Skeletal muscle tissue (tissue), 3 donors: ENCODE measurements at regions not wholly inside any gene's neighbourhood (a gene's known extent, or its start where the extent isn't known, plus 50 kb on each side); places are given as distances from the start of the nearest gene placed in this dataset.

Source experiments
- H3K27ac ChIP-seq: one replicate; pipeline ENCODE4 v1.7.0; 2013; ENCODE audit warnings: mild to moderate bottlenecking, low read depth, low read length, inconsistent platforms
- H3K27me3 ChIP-seq, 3 donors: one replicate each; pipeline ENCODE4 v1.7.0; 2013; ENCODE audit warnings: low read length in 3 of 3; ENCODE audit not compliant: control insufficient read depth in 3 of 3, insufficient read depth in 3 of 3
- H3K36me3 ChIP-seq, 3 donors: one replicate each; pipeline ENCODE4 v1.7.0; 2013; ENCODE audit warnings: low read length in 3 of 3; ENCODE audit not compliant: control insufficient read depth in 3 of 3, insufficient read depth in 3 of 3
- H3K4me1 ChIP-seq, 3 donors: one replicate each; pipeline ENCODE4 v1.7.0; 2013; ENCODE audit warnings: low read length in 3 of 3, mild to moderate bottlenecking in 3 of 3; ENCODE audit not compliant: control insufficient read depth in 3 of 3, insufficient read depth in 3 of 3
- H3K4me3 ChIP-seq, 3 donors: one replicate each; pipeline ENCODE4 v1.7.0; 2013; ENCODE audit warnings: low read length in 3 of 3
- H3K9ac ChIP-seq, 3 donors: one replicate each; pipeline ENCODE4 v1.7.0; 2013; ENCODE audit warnings: low read length in 3 of 3, mild to moderate bottlenecking in 3 of 3, moderate library complexity in 2 of 3, low read depth in 1 of 3
- H3K9me3 ChIP-seq, 3 donors: one replicate each; pipeline ENCODE4 v1.7.0; 2013; ENCODE audit warnings: low read length in 3 of 3; ENCODE audit not compliant: control insufficient read depth in 3 of 3
- donor health status: Osteomylitis.

DNA sequence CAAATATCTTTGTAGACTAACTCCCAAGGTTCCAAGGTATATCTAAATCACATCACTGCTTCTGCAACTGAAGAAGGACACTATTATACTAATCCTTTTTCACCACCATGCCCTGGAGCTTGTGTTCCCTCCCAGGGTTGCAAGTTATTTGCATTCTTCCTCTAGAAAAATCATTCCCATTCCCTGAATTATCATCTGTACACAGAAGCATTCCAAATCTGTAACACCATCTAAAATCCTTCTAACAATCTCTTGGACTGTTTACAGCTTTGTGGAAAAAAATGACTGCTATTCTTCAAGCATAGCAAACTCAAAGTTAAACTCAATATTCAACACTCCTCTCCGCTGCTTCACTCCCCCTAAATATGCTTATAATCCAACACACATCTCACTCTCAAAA, 1570.8 kb upstream of the ADGRL3 start:
- Histone ChIP-seq H3K4me3 (no peak overlapping the region), H3K9me3 (no peaks in the 10 kb centered on the region), H3K9ac (no peak overlapping the region), H3K36me3 (no peaks in the 10 kb centered on the region), H3K4me1 (no peaks in the 10 kb centered on the region), H3K27me3 (no peaks in the 10 kb centered on the region), H3K27ac (no peak overlapping the region)

DNA sequence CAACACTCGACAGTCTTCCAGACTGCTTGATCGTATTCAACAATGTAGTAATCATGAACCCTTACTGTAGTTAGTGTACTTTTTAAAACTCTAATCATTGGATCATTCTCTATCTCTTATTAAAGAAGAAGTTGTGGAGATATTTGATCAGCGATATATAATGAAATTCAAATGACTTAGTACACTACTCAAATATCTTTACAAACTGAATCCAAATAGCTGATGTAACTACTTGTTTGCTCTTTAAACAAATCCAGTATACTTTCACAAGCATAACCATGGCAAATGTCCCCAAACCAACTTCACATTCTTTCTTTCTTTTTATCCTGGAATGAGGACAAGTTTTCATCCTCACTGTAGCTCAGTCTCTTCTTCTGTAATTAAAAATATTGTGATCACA, 1569.9 kb upstream of the ADGRL3 start:
- no peaks in the 10 kb centered on the region for H3K9me3 ChIP-seq
- no peak overlapping the region for H3K27ac ChIP-seq
- no peak overlapping the region for H3K4me3 ChIP-seq
- no peaks in the 10 kb centered on the region for H3K36me3 ChIP-seq
- H3K4me1 ChIP-seq: no peaks in the 10 kb centered on the region
- H3K9ac ChIP-seq: no peak overlapping the region
- no peaks in the 10 kb centered on the region for H3K27me3 ChIP-seq

DNA sequence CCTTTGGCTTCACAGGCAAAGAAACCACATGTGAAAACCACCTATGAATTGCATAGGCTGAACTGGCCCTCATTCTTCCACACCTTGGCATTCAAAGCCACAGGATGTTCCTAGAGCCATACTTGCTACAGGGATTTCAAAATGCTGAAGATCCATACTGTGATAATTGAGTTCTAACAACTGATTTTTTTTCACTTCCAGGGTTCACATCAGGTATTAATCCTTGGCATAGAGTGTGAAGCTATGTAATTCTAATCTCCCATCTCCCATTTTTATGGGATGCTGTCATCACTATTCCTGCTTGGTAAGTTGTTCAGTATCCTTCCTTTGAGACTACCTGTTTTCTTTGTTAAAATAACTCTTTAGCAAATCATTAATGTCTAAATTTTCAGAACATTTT, 1569.2 kb upstream of the ADGRL3 start:
- no peak overlapping the region for H3K9ac ChIP-seq
- H3K4me1 ChIP-seq: no peaks in the 10 kb centered on the region
- H3K27me3 ChIP-seq: no peaks in the 10 kb centered on the region
- no peaks in the 10 kb centered on the region for H3K9me3 ChIP-seq
- no peak overlapping the region for H3K4me3 ChIP-seq
- H3K27ac ChIP-seq: no peak overlapping the region
- H3K36me3 ChIP-seq: no peaks in the 10 kb centered on the region

DNA sequence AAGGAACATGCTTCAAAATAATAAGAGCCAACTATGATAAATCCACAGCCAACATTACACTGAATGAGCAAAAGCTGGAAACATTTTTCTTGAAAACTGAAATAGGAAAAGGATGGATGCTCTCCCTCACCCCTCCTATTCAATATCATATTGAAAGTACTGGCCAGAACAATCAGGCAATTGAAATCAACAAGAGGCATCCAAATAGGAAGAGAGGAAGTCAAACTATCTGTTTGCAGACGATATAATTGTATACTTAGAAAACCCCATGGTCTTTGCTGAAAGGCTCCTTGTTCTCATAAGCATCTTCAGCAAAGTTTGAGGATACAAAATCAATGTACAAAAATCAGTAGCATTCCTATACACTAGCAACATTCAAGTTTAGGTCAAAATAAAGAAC, 1562.5 kb upstream of the ADGRL3 start:
- no peaks in the 10 kb centered on the region for H3K27me3 ChIP-seq

DNA sequence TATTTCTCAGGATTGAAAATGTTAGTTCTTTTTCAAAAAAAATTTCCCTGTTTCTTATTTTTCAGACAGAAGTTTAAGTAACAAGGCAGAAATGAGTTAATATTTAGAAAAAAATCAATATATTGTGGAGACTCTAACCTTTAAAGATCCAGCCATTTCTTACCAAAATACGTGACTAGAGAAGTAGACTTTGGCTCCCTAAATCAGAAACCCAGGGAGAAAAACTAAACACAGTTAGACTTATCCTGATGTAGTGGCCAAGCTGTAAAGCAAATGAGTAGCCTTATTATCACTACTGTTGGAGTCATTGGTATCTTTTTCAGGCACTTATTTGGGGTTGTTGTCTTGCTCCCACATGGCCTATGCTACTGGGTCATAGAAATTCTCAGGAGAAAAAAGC, 1556.4 kb upstream of the ADGRL3 start:
- H3K9me3 ChIP-seq: no peaks in the 10 kb centered on the region
- no peaks in the 10 kb centered on the region for H3K4me1 ChIP-seq
- H3K36me3 ChIP-seq: no peaks in the 10 kb centered on the region
- H3K9ac ChIP-seq: no peak overlapping the region
- no peaks in the 10 kb centered on the region for H3K27me3 ChIP-seq
- no peak overlapping the region for H3K4me3 ChIP-seq
- H3K27ac ChIP-seq: no peak overlapping the region

More for the DNA sequence above, 1562.5 kb upstream of the ADGRL3 start:
- Histone ChIP-seq H3K36me3 (no peaks in the 10 kb centered on the region), H3K4me1 (no peaks in the 10 kb centered on the region), H3K27ac (no peak overlapping the region), H3K4me3 (no peak overlapping the region), H3K9ac (no peak overlapping the region), H3K9me3 (no peaks in the 10 kb centered on the region)

DNA sequence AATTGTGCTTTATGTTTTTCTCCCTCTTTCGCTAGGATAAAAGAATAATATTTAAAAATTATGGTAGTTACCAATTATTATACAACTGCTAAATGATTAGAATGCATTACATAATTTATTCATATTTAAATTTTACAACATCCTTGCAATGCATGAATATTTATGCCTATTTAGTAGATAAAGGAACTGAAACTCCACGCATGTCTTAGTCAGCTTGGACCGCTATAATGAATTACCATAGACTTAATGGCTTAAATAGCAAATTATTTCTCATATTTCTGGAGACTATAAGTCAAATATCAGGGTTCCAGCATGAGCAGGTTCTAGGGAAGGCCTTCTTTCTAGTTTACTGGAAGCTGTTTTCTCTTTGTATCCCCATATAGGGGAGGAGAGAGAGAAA, 1555.4 kb upstream of the ADGRL3 start:
- no peaks in the 10 kb centered on the region for H3K36me3 ChIP-seq
- no peak overlapping the region for H3K4me3 ChIP-seq
- H3K9me3 ChIP-seq: no peaks in the 10 kb centered on the region
- no peaks in the 10 kb centered on the region for H3K27me3 ChIP-seq
- no peak overlapping the region for H3K9ac ChIP-seq
- no peaks in the 10 kb centered on the region for H3K4me1 ChIP-seq
- H3K27ac ChIP-seq: no peak overlapping the region

DNA sequence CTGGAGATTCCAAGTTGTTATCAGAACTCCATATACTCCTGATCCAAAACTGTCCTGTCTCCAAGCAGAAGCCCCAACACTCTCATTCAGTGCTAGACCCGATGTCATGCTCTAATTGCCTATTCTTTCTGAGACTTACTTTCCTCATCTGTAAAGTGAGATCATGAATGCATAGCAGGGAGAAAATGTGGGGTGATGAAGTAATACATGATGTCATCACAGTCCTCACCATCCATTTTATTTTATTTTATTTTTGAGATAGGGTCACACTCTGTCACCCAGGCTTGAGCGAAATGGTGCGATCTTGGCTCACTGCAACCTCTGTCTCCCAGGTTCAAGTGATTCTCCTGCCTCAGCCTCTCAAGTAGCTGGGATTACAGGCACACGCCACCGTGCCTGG, 1554.0 kb upstream of the ADGRL3 start:
- Histone ChIP-seq H3K4me3 (no peak overlapping the region), H3K9ac (no peak overlapping the region), H3K27ac (no peak overlapping the region), H3K27me3 (no peaks in the 10 kb centered on the region), H3K4me1 (no peaks in the 10 kb centered on the region), H3K9me3 (no peaks in the 10 kb centered on the region), H3K36me3 (no peaks in the 10 kb centered on the region)

DNA sequence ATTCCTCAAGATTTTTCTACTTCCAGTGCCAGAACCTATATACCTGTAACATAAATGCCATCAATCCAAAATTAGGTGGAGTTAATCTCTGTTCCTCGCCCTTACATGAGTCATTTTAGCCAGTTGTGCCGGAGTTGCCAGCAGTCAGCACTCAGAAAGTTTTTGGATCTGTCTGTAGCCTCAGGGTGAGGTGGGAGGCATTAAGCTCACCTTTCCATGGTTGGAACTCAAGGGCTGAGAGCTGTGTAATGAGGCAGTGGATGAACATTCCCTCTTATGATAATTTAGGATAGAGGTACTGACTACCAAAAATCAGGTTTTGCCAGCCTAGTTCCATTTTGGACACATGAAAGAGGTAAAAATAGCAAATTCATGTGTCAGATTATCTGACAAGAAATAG, 1553.1 kb upstream of the ADGRL3 start:
- Histone ChIP-seq H3K36me3 (no peaks in the 10 kb centered on the region), H3K27ac (no peak overlapping the region), H3K4me3 (no peak overlapping the region), H3K9me3 (no peaks in the 10 kb centered on the region), H3K4me1 (no peaks in the 10 kb centered on the region), H3K27me3 (no peaks in the 10 kb centered on the region), H3K9ac (no peak overlapping the region)

DNA sequence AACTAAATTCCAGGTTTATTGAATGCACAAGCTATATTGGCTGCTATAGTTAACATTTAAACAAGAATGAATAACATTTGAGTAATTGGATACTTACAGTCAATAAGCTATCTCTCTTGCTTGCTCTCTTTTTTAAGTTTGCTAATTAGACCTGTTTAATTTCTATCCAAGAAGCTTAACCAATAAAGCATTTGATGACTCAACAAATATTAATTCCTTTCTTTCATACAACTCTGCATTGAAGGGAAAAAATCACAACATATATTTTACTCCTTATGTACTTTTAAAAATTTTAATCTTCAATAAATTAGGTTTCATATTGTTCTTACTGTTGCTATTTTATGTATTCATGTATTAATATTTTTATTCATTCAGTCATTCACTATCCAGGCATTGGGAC, 1552.6 kb upstream of the ADGRL3 start:
- H3K9me3 ChIP-seq: no peaks in the 10 kb centered on the region
- no peaks in the 10 kb centered on the region for H3K27me3 ChIP-seq
- no peaks in the 10 kb centered on the region for H3K4me1 ChIP-seq
- no peaks in the 10 kb centered on the region for H3K36me3 ChIP-seq
- H3K27ac ChIP-seq: no peak overlapping the region
- H3K9ac ChIP-seq: no peak overlapping the region
- no peak overlapping the region for H3K4me3 ChIP-seq

DNA sequence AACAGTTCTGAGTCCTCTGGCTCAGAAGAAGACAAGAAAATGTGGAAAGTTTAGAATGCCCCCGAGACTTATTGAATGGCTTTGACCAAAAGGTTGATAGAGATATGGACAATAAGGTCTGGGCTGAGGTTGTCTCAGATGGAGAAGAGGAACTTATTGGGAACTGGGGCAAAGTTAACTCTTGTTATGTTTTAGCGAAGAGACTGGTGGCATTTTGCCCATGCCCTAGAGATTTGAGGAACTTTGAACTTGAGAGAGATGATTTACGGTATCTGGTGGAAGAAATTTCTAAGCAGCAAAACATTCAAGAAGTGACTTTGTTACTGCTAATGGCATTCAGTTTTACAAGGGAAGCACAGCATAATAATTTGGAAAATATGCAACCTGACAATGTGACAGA, 1549.3 kb upstream of the ADGRL3 start:
- no peak overlapping the region for H3K9ac ChIP-seq
- H3K27me3 ChIP-seq: no peaks in the 10 kb centered on the region
- H3K9me3 ChIP-seq: no peaks in the 10 kb centered on the region
- no peak overlapping the region for H3K27ac ChIP-seq
- H3K4me1 ChIP-seq: no peaks in the 10 kb centered on the region
- H3K36me3 ChIP-seq: no peaks in the 10 kb centered on the region
- H3K4me3 ChIP-seq: no peak overlapping the region

DNA sequence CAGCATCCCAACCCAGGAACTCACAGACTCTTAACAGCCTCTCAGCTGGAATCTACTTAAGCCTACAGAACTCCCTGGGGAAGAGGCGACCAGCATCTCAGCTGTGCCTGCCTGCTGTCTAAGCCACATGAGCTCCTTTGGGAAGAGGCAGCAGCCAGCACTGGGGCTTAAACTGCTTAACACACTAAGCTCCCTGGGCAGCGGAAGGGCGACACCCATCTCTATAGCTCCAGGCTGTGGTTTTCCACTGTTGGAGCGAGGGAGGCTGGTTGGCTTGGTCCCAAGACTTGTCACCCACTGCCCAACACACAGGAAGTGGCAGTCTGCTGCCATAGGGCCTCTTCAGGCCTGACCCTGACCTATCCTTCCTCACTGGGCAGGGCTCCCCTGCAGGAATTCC, 1544.1 kb upstream of the ADGRL3 start:
- H3K4me1 ChIP-seq: no peaks in the 10 kb centered on the region
- no peaks in the 10 kb centered on the region for H3K27me3 ChIP-seq
- H3K4me3 ChIP-seq: no peak overlapping the region
- H3K9me3 ChIP-seq: no peaks in the 10 kb centered on the region
- H3K27ac ChIP-seq: no peak overlapping the region
- no peaks in the 10 kb centered on the region for H3K36me3 ChIP-seq
- H3K9ac ChIP-seq: no peak overlapping the region
